ENCODE measurements at regions not wholly inside any gene's neighbourhood (a gene's known extent, or its start where the extent isn't known, plus 50 kb on each side); places are given as distances from the start of the nearest gene placed in this dataset.
"Not testable (repeated sequence)": the region's sequence is repeated elsewhere in the genome, so short reads cannot be mapped to it uniquely, and the experiment has no call there.

DNA sequence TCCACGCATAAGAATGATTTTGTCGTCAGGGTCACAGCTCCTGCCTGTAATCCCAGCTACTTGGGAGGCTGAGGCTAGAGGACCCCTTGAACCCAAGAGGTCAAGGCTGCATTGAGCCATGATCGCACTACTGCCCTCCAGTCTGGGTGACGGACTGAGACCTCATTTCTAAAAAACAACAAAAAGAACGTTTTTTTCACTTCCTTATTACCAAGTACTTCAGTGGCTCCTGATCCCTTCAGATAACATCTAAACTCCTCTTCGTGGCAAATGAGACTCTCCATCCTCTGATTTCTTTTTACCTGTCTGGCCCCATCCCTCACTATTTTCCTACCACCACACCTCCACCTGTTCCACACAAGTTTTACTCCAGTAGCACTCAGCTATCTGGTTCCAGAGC is 105.4 kb upstream of the TLK1 start:
- DNase-seq, result no peak

- DNase-seq, result not testable (repeated sequence)
Observed at GRCh38 chr2:171261529-171261928, 100.8 kb upstream of the TLK1 start.

DNA sequence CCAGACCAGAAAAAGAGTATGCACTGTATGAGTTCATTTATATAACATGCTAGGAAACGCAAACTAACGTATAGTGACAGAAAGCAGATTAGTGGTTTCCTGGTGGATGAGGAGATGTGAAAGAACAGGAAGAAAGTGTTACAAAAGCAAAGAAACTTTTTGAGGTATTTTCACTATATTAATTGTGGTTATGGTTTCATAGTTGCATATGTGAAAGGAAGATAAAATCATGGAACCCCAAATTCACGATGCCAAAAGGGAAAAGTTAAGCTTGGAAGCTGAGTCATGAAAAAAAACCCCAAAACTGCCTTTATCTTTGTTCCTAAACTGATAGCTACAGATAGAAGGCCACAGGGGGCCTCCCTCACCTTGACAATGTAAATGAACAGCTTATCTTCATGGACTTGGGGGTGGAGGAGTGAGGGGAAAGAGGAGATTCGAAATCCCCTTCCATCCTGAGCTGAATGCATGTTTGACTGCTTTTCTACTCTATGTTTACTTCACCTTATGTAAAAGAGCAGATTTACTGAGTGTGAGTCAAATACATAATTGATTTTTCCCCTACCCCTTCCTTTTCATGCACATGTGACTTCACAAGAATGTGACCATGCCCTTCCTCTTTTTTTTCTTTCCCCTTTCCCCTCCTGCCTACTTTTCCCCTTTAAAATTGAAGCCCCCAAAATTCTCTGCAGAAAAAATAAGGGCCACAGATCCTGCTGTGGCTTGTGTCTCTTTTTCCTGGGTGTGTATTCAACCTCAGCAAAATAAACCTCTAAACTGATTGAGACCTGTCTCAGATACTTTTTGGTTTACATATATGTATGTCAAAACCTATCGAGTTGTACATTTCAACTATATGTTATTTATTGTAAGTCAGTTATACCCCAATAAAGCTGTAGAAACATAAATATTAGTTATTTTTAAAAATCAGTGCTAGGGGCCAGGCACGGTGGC is 100.1 kb upstream of the TLK1 start:
- no peak for DNase-seq

DNA sequence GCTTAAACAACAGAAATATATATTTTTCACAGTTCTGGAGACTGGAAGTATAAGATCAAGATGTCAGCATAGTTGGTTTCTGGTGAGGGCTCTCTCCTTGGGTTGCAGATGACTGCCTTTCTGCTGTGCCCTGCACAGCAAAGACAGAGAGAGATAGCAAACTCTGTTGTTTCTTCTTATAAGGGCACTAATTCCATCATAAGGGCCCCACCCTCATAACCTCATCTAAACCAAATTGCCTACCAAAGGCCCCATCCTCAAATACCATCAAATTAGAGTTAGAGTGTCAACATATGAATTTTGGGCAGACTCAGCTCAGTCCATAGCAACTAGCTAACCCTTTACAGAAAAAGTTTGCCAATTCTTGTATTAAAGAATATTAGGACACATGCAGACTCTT is 94.0 kb upstream of the TLK1 start:
- no peak for DNase-seq

GRCh38 chr2:171253900-171254650 is 93.4 kb upstream of the TLK1 start:
- no peak for DNase-seq

DNA sequence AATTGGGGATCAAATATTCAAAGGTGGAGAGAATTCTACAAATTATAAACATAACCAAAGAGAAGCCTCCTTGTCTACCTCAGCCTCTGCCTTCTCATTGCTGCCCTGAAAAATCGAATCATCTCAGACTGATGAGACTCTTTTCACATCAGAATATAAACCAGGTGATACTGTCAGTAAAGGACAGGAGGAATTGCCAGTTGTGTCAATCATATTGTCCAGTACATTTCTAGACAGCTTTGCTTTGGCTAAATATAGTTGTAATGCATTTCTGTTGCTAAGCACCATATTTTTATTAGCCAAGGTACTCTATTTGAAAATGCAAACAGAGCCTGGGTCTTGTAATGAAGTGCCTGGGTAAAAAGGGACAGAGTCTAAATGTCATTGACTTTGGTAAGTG is 92.6 kb upstream of the TLK1 start:
- no peak for DNase-seq

DNA sequence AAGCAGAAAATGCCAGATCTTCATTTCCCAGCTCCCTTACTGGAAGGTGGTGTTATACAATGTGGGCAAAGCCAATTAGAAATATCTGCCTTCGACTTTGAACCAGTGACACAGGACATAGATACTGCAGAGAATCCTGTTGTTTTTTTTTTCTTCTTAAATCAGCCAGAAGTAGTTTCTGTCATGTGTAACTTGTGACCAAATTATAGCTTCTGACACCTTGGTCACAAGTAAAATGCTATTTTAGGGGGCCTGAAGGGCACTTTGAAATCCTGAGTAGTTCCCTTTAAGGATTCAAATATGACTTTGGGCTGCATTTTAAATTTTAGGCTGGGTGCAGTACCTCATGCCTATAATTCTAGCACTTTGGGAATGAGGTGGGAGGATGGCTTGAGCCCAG is 89.0 kb upstream of the TLK1 start:
- DNase-seq, result no peak

- no peak for DNase-seq
Observed at GRCh38 chr2:171247741-171248662, 87.3 kb upstream of the TLK1 start.

DNA sequence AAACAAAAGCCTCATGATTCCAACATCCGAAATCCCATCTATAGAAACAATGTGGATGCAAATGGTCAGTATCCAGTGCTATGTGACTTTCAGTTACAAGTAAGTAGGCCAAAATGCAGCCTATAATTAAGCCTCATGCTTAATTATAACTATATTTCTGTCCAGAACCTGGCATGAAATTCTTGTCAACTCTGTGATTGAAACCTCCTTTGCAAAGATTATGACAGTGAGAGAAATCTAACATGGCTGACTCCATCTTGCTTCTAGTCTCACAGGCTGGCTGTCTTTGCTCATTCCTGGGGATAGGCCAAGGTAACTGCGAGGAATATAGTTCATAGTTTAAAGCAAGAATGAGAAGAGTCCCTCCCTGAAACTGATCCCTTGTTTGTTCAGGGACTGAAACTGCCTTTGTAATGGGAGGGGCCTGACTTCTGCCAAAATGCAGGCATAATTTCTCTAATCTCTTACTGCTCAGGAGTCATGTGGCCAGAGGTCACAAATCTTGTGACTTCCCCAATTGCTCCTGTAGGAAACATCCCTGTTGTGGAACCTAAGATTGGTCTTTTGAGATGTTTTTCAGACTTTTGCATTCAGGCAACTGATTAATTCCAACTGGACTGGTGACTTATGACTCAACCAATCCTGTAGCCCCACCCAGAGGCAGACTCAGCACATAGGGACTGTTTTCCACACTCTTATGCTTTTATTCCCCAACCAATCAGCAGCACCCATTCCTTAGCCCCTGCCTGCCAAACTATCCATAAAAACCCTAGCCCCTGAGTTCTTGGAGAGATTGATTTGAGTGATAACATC is 84.5 kb upstream of the TLK1 start:
- DNase-seq, result peak; percentile 55

DNA sequence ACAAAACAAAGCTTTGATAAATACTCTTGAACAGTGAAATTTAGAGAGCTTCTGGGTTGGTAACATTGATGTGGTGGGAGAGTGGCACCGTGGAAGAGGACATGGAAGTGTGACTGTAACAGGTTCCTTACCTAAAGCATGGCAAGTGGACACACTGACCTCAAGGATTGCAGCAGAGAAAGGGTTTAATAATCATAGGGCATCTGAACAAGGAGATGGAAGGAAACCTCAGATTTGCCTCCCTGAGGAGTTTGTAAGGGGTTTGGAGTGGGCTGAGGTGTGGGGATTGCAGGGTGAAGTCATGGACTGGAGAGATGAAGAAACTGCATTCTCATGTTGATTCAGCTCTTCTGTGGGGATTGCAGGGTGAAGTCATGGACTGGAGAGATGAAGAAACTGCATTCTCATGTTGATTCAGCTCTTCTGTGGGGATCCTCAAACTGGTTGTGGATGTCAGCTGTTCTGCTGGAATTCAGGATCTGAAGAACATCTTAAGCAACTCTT is 83.8 kb upstream of the TLK1 start:
- DNase-seq, result peak; percentile 18

- no peak for DNase-seq
Observed at GRCh38 chr2:171241771-171242170, 81.1 kb upstream of the TLK1 start.

DNA sequence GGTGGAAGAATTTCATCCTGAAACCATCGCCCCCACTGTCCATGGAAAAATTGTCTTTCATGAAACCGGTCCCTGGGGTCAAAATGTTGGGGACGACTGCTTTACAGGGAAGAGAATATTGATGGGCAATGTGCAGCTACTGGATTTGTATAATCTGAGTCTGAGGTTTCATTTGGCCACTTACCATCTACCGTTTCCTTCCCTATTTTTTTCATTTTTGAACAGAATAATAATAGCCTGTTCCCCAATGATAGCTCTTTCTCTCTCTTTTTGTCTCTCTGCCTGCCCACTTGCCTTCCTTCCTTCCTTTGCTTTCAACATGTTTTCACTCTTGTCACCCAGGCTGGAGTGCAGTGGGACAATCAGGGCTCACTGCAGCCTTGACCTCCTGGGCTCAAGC is 78.3 kb upstream of the TLK1 start:
- DNase-seq, result no peak

- no peak for DNase-seq
Observed at GRCh38 chr2:171237751-171238505, 77.2 kb upstream of the TLK1 start.

DNA sequence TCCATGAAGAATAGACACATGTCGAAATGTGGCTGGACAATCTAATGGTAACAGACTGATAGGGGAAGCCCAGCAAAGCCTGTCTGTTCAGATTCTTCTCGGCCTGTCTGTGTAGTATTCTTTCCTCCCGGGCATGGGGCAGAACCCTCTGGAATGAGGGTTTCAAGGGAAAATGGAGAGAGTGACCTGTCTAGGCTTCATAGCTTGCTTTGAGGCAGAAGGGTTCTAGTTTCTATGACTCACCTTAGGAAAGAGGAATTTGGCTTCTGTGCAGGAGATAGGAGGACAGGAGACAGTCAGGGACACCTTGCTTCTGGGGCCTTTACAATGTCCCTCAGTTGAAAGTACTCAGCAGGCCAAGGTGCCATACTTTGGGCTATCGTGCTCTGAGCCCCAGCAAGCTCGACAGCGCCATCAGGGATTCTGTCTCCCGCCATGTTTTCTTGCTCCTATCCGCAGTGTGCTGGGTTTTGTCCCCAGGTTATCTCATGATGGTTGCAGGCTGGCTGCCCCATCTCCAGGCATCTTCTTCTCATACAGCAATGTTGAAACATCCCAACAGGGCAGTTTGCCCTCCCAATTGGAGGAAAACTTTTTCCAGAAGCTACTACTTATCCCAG is 74.7 kb upstream of the TLK1 start:
- DNase-seq, result no peak

DNA sequence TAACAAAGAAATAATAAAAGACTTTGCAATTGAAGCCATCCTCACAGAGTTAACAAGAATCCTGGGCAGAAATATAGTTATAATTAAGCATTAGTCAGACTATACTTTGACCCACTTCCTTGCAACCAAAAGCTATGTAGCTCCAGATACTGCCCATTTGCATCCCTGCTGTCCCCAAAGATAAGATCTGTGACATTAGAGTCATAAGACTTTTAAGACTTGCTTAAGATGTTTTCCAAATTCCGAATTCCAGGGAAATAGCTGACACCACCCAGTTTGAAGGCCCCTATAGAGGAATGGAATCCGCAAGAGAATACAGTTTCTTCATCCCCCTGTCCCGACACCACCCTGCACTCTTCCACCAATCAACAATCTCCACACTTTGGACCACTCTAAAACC is 69.5 kb upstream of the TLK1 start:
- no peak for DNase-seq

GRCh38 chr2:171228826-171229225 is 68.1 kb upstream of the TLK1 start:
- no peak for DNase-seq

DNA sequence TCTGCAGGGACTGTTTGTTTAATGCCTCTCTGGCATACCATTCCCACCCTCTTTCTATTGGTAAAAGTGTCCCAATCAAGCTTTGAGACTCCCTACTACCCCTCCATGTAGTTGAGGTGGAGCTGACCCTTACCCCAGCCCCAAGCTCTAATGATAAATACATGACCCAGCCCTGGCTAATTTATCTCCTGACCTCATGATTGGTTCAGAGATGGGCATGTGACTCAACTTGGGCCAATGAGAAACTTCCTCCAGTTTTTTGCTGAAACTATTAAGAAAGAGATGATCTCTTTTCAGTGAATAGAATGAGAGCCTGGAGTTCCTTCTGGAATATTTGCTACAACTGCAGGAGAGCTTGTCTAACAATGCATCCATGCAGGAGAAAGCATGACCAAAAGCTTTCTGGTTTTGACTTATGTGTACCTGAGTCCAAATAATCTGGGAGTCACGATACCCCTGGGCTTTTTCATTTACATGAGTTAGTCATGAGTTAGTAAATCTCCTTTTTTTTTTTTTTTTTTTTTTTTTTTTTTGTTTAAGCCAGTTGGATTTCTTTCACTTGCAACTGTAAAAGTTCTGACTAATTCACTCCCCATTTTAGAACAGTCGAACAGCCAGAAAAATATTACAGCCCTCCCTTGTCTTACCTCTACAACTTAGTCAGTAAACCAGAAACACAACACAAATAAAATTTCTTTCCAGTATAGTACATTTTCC is 66.5 kb upstream of the TLK1 start:
- no peak for DNase-seq

GRCh38 chr2:171226461-171226860 is 65.8 kb upstream of the TLK1 start:
- no peak for DNase-seq

GRCh38 chr2:171225989-171226388 is 65.3 kb upstream of the TLK1 start:
- no peak for DNase-seq
